HG03060 (cell line): ENCODE measurements at regions not wholly inside any gene's neighbourhood (a gene's known extent, or its start where the extent isn't known, plus 50 kb on each side); places are given as distances from the start of the nearest gene placed in this dataset.

ENCODE experiments used
- ATAC-seq: cut with Tn5 transposase; IDR thresholded peaks from one replicate; pipeline ENCODE4 v1.9.1; 2021; ENCODE audit warnings: low read depth, moderate number of reproducible peaks; ENCODE audit not compliant: unreplicated experiment

GRCh38 chr3:187968883-187969580, 184.9 kb upstream of the LPP start:
- ATAC-seq: no peak

GRCh38 chr3:187969581-187969950, 184.4 kb upstream of the LPP start:
- ATAC-seq: no peak

GRCh38 chr3:187970106-187970505, 183.9 kb upstream of the LPP start:
- no peak for ATAC-seq

- ATAC-seq: no peak
Observed at GRCh38 chr3:187971629-187972028, 182.3 kb upstream of the LPP start.

GRCh38 chr3:187972454-187972853, 181.5 kb upstream of the LPP start:
- ATAC-seq: no peak

DNA sequence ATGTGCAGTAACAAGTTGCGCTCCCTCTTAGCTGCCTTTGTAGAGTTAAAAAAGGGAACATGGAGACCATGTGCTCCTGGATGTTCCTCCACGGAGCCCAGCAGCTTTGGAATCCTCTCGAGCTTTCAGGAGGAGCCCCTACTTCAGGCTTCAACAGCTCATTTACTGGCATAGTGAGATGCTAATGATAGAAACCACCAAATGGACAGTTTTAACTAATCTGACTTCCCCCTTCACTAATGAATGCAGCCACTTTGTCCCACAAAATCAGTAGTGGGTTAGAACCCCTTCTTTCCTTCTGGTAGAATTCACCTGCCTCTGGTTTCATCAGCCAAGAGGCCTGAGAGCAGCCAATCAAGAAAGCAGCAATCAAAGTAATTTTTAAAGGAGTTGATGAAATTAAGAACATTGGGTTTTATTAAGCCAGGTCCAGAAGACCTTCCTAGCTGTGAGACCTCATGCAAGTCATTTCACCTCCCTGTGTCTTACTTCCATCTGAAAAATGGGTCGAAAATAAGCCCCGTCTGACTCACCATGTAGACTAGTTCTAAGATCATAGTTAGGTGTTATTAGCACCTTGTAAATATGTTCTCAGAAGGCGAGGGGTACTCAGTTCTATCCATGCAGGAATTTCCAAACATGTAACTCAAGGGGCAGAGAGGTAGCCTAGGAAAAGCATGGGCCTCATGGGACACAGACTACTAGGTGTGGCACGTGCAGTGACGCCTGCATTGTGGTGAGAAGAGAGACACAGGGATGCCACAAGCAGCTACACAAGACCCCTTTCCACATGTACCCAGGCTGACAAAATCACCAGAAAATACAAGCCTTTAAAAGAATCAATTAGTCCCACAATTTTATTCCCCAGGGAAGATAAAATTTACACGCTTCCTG, 179.7 kb upstream of the LPP start:
- no peak for ATAC-seq

- no peak for ATAC-seq
Observed at GRCh38 chr3:187974871-187975271, 179.1 kb upstream of the LPP start.

GRCh38 chr3:187975561-187976364, 178.2 kb upstream of the LPP start:
- ATAC-seq: no peak

GRCh38 chr3:187976365-187976900, 177.5 kb upstream of the LPP start:
- no peak for ATAC-seq

GRCh38 chr3:187977659-187978058, 176.3 kb upstream of the LPP start:
- ATAC-seq: no peak

DNA sequence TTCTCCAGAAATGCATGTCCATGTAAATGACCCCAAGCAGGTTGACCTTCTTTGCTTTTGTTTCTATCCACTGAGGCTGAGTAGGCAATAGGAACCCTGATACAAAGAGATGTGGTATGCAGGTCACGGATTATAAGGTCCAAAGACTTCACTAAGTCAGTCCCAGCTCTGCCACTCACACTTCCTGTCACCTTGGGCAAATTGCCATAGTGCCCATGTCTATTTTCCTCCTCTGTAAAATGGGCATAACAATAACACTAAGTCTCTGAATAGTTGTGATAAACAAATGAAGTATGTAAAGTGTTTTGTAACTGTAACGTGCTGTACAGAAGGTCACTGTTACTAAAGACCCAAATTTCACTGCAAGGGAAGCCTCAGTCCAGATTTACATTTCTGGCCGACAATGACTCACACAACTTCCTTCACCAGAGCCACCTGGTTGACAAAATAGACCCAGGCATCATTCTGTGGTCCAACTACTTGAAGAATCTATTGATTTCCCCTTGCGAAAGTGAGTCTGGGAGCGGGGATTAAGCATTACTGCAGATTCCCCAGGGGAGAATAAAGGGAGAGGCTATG, 175.4 kb upstream of the LPP start:
- ATAC-seq: no peak

DNA sequence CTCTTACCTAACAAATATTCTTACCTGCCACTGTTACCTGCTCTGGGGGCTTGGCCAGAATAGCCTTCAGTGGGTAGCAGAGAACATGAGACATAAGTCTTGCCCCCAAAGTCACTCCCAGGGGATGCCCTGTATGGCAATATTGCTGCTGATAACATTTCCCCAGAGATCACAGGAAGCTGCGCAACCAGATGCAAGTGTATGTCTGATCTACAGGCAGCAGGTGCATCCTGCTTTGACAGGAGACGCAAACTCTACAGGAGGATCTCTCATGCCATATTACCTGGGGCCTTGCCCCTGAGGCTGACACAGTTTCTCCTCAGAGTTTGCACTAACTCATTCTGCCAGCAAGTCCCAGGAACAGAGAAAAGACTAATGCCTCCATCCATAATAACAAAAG, 174.4 kb upstream of the LPP start:
- ATAC-seq: no peak

GRCh38 chr3:187980861-187981260, 173.1 kb upstream of the LPP start:
- no peak for ATAC-seq

GRCh38 chr3:187982142-187982541, 171.8 kb upstream of the LPP start:
- ATAC-seq: no peak

DNA sequence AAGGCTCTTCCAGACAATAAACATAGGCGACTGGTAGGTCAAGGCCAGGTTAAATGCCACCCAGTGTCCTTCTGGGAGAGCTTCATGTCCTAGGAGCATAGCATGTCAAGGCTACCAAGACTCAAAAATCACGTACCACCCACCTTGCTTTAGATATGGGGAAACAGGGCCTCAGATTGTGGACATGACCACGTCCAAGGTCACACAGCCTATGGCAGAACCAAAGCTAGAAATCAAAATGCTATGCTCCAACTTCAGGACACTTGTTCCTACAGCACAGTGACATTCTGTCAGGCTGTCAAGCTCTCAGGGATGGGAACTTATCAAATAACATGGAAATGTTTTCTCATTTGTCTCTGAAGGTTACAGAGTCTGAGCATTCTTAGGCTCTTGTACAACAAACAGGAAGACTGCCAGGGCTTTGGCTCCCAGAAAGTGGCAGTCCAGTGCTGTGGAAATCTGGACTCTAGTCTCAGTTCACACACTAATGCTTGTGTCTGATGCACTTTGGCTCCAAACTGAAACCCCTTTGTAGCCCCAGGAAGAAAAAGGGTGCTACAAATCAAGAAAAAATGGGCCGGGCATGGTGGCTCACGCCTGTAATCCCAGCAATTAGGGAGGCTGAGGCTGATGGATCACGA, 170.4 kb upstream of the LPP start:
- ATAC-seq: no peak

DNA sequence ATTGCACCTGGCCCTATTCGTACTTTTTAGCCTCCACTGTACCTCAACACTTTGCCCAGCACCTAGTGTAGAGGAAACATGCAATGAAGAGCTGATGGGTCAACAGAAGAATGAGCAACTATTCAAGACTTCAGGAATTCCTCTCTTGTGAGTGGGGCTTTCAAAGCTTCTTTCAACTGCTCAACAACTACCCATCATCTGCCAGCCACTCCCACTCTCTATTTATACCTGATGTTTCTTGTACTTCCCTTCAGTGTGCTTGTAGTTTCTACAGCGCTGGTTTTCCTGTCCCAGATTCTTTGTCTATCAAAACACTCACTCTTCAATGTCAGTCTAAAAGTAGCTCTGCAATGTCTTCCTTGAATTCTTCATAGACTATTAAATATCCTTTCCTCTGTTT, 168.3 kb upstream of the LPP start:
- ATAC-seq: no peak

- no peak for ATAC-seq
Observed at GRCh38 chr3:187986514-187986934, 167.4 kb upstream of the LPP start.

DNA sequence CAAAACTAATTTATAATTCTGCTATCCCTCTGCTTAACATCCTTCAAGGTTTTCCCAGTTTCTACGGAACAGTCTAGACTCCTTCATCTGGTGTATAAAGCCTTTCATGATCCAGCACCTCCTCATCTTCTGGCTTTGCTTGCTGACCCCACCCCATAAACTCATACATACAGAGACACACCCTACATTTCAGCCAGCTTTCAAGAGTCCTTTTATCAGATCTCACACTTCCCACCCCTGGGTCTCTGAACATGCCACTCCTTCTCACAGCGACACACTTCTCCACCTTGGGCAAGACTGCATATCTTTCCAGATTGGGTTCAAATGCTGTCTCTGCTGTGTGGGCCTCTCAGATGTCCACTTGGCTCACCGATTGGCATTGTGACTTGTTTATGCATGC, 166.8 kb upstream of the LPP start:
- ATAC-seq: no peak

GRCh38 chr3:187987924-187988323, 166.0 kb upstream of the LPP start:
- no peak for ATAC-seq

DNA sequence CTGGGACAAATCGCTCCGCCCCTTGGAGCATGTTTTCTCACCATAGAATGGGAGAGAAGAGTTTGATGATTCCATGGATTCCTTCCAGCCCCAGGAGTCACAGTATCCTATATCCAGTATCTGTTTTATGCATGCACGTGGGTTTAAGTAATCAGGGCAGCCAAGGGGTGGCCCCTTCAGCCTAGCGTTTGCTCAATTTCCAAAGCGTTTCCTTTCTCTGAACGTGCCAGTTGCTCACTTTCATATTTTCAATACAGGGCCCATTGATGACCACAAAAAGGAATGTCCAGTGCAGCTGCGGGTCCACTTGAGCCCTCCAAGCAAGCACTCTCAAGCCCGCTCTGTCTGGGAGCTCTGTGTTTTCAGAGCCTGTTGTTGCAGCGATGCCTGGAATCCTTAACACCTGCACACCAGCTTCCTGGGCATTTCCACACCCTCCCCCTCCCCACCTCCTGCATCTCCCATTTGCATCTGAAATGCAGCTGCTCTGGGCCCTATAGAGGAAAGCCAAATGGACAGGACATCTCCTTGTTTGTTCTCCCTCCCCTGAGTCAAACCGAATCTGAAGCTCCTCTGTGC, 164.3 kb upstream of the LPP start:
- no peak for ATAC-seq
